GM06990 (cell line): ENCODE measurements at regions not wholly inside any gene's neighbourhood (a gene's known extent, or its start where the extent isn't known, plus 50 kb on each side); places are given as distances from the start of the nearest gene placed in this dataset.
"Not testable (repeated sequence)": the region's sequence is repeated elsewhere in the genome, so short reads cannot be mapped to it uniquely, and the experiment has no call there.

Source experiments
- DNase-seq: peaks from one replicate; pipeline ENCODE4 v3.0.0-alpha.2; 2011; ENCODE audit not compliant: insufficient read length; ENCODE audit errors: extremely low read depth
- H3K27me3 ChIP-seq: replicated peaks from 2 replicates; pipeline ENCODE4 v1.6.0; 2011; ENCODE audit warnings: low read length; ENCODE audit not compliant: control insufficient read depth, insufficient read depth
- H3K36me3 ChIP-seq: 2 replicates; pipeline ENCODE4 v1.5.1; 2011; ENCODE audit warnings: low read length; ENCODE audit not compliant: control insufficient read depth, insufficient read depth
- H3K4me3 ChIP-seq: replicated peaks from 2 replicates; pipeline ENCODE4 v1.5.1; 2011; ENCODE audit warnings: low read depth, mild to moderate bottlenecking, control low read depth, low read length
- CTCF ChIP-seq: IDR thresholded peaks from 2 replicates; pipeline ENCODE4 v1.5.1; 2011; ENCODE audit warnings: low read length, control low read depth, mild to moderate bottlenecking, inconsistent platforms; ENCODE audit not compliant: insufficient read depth, poor library complexity, severe bottlenecking

- Histone ChIP-seq H3K4me3 (no peak overlapping the region), H3K36me3 (no peaks in the 10 kb centered on the region), H3K27me3 (no peaks in the 10 kb centered on the region)
- no peak for TF ChIP-seq CTCF
- no peak for DNase-seq
Observed at GRCh38 chr7:106582365-106582764, 78.6 kb downstream of the CCDC71L start.

GRCh38 chr7:106579086-106579485, 81.9 kb downstream of the CCDC71L start:
- not testable (repeated sequence) for H3K27me3 ChIP-seq, H3K36me3 ChIP-seq, DNase-seq, H3K4me3 ChIP-seq

GRCh38 chr7:106575138-106575823, 85.7 kb downstream of the CCDC71L start:
- DNase-seq, result no peak
- H3K36me3 ChIP-seq, result no peaks in the 10 kb centered on the region
- H3K27me3 ChIP-seq, result no peaks in the 10 kb centered on the region
- TF ChIP-seq CTCF, result no peak
- H3K4me3 ChIP-seq, result no peak overlapping the region

GRCh38 chr7:106573738-106574137, 87.2 kb downstream of the CCDC71L start:
- no peaks in the 10 kb centered on the region for H3K27me3 ChIP-seq
- no peak overlapping the region for H3K4me3 ChIP-seq
- DNase-seq, result no peak
- TF ChIP-seq CTCF, result no peak
- no peaks in the 10 kb centered on the region for H3K36me3 ChIP-seq

- no peak overlapping the region for H3K4me3 ChIP-seq
Observed at GRCh38 chr7:106573125-106573663, 87.8 kb downstream of the CCDC71L start.

More at GRCh38 chr7:106573125-106573663, 87.8 kb downstream of the CCDC71L start:
- Histone ChIP-seq H3K27me3 (no peaks in the 10 kb centered on the region), H3K36me3 (no peaks in the 10 kb centered on the region)
- no peak for DNase-seq
- TF ChIP-seq CTCF, result no peak
